Eye (tissue), 1 donor: ENCODE measurements at regions not wholly inside any gene's neighbourhood (a gene's known extent, or its start where the extent isn't known, plus 50 kb on each side); places are given as distances from the start of the nearest gene placed in this dataset.
"Not testable (repeated sequence)": the region's sequence is repeated elsewhere in the genome, so short reads cannot be mapped to it uniquely, and the experiment has no call there.

Experiments used
- DNase-seq: peaks from one replicate; pipeline ENCODE4 v3.0.0-alpha.2; 2015

- no peak for DNase-seq
These were observed 618.4 kb upstream of the NRP1 start for GRCh38 chr10:33952692-33953360.

GRCh38 chr10:33950206-33950605 is 615.7 kb upstream of the NRP1 start:
- no peak for DNase-seq

DNA sequence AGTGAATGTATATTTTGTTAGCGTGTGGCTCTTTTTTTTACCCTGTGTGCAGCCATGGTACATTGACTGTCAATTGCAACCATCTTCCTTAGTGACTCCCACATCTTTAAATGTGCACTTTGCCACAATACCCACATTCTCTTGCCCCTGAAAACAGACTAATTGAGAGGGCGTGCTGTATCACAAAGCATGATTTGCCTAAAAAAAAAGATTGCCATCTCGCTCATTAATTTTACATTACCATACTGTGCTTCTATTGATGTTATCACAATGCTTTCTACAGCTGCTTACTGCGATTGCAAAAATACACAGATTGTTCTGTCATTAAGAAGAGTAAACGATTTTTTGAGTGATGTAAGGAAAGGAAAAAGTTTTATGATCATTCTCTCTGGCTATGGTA is 613.1 kb upstream of the NRP1 start:
- no peak for DNase-seq

DNA sequence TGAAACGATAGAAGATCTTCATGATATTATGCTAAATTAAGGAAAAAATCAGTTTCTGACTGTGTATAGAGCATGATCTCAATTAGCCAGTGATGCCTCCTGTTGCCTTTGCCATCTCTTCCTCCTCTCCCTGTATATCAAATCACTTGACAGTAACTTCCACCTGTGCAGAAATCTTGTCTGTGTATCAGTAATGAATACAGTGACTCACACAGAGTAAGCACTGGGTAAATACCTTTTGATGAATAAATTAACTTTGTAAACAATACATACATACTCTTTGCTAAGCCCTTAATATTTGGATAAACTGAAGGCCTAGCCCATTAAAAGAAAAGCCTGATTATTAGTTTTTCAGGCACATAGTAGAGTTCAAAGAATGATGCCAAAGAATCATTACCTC is 610.6 kb upstream of the NRP1 start:
- no peak for DNase-seq

DNA sequence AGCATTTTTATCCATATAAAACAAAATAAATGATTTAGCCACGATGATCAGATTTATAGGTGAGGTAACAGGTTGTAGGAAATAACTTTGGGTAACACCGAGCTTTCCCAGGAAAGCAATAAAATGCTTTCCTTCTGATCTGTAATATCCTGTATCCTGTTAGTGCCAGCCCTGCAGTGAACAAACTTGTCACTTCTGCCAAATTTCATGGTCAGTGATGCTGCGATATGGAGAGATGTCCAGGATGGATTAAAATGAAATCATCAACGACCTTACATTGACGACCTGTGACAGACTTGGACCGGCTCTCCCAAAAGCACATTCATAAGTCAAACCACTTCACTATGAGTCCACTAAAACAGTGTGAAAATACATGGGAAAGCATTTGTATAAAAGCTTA is 608.0 kb upstream of the NRP1 start:
- DNase-seq = no peak

DNA sequence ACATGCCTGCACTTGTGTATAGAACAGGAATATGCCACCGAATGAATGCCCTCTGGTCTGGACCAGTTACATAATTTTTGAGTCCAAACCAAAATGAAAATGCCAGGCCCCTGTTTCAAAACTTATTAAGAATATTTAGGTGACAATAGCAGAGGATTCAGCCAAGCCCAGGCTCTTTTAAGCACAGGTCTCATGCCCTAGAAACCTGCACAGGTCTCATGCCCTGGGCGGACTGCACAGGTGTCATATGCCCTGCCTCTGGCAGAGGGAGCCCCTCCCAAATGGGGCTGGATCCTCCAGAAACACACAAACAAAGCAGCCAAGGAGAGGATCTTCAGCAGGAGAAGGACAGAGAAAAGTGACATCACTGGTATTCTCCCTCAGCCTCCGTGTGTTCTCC is 605.4 kb upstream of the NRP1 start:
- DNase-seq = no peak

GRCh38 chr10:33939410-33939809 is 604.9 kb upstream of the NRP1 start:
- DNase-seq = no peak

- no peak for DNase-seq
These were observed 603.5 kb upstream of the NRP1 start for GRCh38 chr10:33938001-33938400.

- DNase-seq = no peak
These were observed 602.7 kb upstream of the NRP1 start for GRCh38 chr10:33937036-33937730.

DNA sequence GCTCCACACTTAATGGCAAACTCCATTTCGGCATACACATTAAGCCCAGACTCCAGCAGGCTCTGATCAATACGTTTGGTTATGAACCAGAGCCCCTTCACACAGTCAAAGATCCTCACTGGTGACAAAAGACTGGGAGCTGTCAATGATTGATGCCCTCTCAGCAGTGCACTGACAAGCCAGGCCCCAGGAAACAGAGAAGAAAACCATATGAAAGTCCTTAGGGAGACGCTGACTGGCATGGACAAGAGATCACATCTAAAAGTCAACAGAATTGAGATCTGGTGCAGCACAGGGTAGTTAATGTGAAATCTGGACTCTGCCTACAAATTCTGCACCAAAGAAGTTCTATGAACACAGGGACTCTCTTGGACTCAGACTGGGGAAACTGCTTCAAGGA is 600.9 kb upstream of the NRP1 start:
- DNase-seq = no peak

DNA sequence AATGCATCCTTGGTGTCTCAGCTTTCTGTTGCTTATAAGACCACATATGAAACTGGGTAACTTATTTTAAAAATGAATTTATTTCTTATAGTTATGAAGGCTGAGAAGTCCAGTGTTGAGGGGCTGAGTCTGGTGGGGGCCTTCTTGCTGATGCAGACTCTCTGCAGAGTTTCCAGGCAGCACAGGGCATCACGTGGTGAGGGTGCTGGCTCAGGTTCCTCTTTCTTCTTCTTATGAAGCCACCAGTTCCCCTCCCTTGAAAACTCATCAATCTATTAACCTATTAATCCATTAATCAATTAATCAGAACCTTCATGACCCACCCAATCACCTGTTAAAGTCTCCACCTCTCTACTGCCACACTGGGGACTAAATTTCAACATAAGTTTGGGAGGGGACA is 595.6 kb upstream of the NRP1 start:
- no peak for DNase-seq

GRCh38 chr10:33927347-33927746 is 592.9 kb upstream of the NRP1 start:
- DNase-seq = no peak

- DNase-seq = no peak
These were observed 587.6 kb upstream of the NRP1 start for GRCh38 chr10:33921970-33922605.

DNA sequence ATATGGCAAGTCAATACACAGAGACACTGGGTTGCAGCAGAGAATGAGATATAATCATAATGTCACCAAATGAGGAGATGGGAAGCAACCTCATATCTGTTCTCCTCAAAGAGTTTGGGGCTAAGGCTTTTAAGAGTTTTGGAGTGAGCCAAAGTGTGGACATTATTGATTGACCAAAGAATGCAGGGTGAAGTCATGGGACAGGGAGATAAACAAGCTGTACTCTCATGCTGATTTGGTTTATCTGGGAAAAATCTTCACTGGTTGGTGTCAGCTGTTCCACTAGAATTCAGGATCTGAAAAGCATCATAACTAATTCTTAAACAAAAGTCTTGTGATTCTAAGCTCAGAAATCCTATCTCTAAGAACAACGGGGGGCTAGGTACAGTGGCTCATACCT is 585.9 kb upstream of the NRP1 start:
- no peak for DNase-seq

GRCh38 chr10:33919244-33919643 is 584.8 kb upstream of the NRP1 start:
- DNase-seq = no peak

GRCh38 chr10:33917069-33917780 is 582.8 kb upstream of the NRP1 start:
- no peak for DNase-seq

DNA sequence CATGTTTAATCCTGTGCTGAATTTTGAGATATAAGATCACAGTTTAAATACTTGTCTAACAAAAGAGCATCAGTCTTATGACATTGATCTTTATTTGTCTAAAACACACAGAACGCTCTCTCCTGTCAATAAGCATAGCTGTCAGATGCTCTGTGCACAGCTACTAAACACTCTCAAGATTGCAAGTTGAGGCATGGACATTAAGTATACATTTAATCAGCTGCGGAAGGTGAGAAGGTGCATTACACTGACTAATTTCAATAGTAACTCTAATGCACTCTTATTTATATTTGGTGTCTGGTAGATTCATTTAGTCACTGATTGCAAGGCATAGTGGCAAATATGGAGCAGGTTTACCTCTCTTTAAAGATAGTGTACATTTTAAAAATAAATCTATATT is 580.3 kb upstream of the NRP1 start:
- DNase-seq = no peak

DNA sequence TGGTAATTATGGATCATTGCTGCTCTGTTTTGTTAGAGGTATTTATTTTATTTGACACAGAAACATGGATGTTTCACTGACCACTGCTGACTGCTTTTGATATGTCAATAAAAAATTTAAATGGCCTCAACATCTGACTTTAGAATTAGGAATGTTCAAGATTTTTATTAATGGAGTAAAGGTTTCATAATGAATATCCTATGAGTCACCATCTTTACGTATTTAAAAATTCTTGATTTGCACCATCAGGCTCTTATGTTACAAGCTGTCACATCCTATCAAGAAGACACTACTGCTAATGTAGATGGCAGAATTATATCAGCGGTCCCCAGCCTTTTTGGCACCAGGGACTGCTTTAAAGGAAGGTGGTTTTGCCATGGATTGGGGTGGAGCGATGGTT is 578.7 kb upstream of the NRP1 start:
- DNase-seq = no peak

- DNase-seq = not testable (repeated sequence)
These were observed 575.0 kb upstream of the NRP1 start for GRCh38 chr10:33909476-33909875.

GRCh38 chr10:33901166-33901565 is 566.7 kb upstream of the NRP1 start:
- DNase-seq = no peak

DNA sequence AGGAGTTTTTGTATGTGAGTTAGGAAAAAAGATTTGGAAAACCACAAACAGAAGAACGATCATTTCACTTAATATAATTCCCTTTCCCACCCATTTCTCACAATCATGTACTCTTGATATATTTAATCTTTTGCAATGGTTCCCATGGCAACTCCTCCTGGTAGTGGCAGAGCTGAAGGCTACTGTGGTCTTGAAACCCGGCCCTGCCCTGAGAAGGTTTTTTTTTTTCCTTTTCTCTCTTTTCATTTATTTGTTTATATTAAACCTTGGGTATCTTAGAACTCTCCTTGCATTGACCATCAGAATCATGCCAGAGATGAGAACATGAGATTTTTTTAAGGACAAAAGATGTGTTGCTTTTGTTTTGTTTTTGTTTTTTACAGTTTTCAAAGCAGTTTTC is 566.1 kb upstream of the NRP1 start:
- DNase-seq = no peak

- DNase-seq = no peak
These were observed 565.4 kb upstream of the NRP1 start for GRCh38 chr10:33899578-33900531.
